ENCODE measurements at regions not wholly inside any gene's neighbourhood (a gene's known extent, or its start where the extent isn't known, plus 50 kb on each side); places are given as distances from the start of the nearest gene placed in this dataset.

DNA sequence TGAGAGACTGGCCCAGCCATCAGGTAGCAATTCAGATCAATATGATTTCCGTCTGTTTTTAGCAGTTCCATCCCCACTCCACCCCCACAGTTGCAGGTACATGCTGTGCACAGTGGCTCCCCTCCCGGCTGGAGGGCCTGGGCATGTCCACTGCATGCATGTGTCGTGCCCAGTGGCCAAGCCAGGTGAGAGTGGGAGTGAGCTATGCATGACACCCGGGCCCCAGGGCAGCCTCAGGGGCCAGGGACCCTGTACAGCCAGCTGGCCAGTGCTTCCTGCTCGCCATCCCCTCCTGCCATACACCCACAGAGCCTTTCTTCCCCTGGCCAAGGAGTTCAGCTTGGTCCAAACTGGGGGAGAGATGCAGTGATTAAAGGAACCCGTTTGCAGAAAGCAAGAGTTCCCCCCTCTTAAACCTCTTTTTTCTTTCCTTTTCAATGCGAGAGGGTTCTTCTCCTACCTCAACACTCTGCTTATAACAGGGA lies 135.3 kb downstream of the THBS2 start:
- TF ChIP-seq, protein P1, sequence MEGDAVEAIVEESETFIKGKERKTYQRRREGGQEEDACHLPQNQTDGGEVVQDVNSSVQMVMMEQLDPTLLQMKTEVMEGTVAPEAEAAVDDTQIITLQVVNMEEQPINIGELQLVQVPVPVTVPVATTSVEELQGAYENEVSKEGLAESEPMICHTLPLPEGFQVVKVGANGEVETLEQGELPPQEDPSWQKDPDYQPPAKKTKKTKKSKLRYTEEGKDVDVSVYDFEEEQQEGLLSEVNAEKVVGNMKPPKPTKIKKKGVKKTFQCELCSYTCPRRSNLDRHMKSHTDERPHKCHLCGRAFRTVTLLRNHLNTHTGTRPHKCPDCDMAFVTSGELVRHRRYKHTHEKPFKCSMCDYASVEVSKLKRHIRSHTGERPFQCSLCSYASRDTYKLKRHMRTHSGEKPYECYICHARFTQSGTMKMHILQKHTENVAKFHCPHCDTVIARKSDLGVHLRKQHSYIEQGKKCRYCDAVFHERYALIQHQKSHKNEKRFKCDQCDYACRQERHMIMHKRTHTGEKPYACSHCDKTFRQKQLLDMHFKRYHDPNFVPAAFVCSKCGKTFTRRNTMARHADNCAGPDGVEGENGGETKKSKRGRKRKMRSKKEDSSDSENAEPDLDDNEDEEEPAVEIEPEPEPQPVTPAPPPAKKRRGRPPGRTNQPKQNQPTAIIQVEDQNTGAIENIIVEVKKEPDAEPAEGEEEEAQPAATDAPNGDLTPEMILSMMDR (IDR thresholded peaks at IDR 0.05): no peak
- TF ChIP-seq EZH2 (IDR thresholded peaks at IDR 0.05; ENCODE audit: borderline replicate concordance, insufficient read depth, low read depth, low read length, poor library complexity, severe bottlenecking): no peak

Data from B cell (primary cell).